Adrenal gland (tissue), 9 donors: ENCODE measurements at regions not wholly inside any gene's neighbourhood (a gene's known extent, or its start where the extent isn't known, plus 50 kb on each side); places are given as distances from the start of the nearest gene placed in this dataset.
A peak's percentile ranks its signal among the peaks of the same experiment; 100 is the strongest.

Experiments
- DNase-seq, 7 donors: peaks; one replicate each; pipeline ENCODE4 v3.0.0-alpha.2; 2019 to 2020
- H3K27ac ChIP-seq, 5 donors: fragments of 200-600 bp; sonication (generic) in 4 of 5; 1 replicate in 3 of 5; 2 replicates in 2 of 5; pipeline versions ENCODE4 v1.5.1 to v1.8.0; 2016 to 2020; ENCODE audit warnings: mild to moderate bottlenecking in 1 of 5
- H3K27me3 ChIP-seq: fragments of 200-600 bp; 2 replicates; pipeline ENCODE4 v1.8.0; 2021
- H3K36me3 ChIP-seq, 2 donors: fragments of 200-600 bp; replicated peaks in 1 of 2; 1 replicate in 1 of 2; 2 replicates in 1 of 2; pipeline versions ENCODE4 v1.5.1 to v1.8.0; 2018 to 2022
- H3K4me1 ChIP-seq, 2 donors: fragments of 200-600 bp; replicated peaks in 1 of 2; 1 replicate in 1 of 2; 2 replicates in 1 of 2; pipeline versions ENCODE4 v1.5.1 to v1.8.0; 2018 to 2021
- H3K4me3 ChIP-seq, 4 donors: fragments of 200-600 bp; sonication (generic) in 3 of 4; one replicate each; pipeline ENCODE4 v1.5.1; 2016 to 2018
- H3K9me3 ChIP-seq, 3 donors: fragments of 200-600 bp; sonication (generic) in 1 of 3; replicated peaks in 1 of 3; 1 replicate in 2 of 3; 2 replicates in 1 of 3; pipeline versions ENCODE4 v1.5.1 to v1.8.0; 2016 to 2021
- CTCF ChIP-seq, 6 experiments: fragments of 450-650 bp in 4 of 6; fragments of 200-600 bp in 2 of 6; sonication (generic) in 1 of 6; IDR thresholded peaks; 1 replicate in 5 of 6; 2 replicates in 1 of 6; pipeline versions ENCODE4 v1.5.1 to v1.8.0; 2016 to 2021; ENCODE audit warnings: antibody characterized with exemption in 6 of 6, mild to moderate bottlenecking in 2 of 6, moderate library complexity in 1 of 6
- POLR2A ChIP-seq, 2 donors: fragments of 450-650 bp; IDR thresholded peaks; one replicate each; pipeline ENCODE4 v1.6.1; 2017; ENCODE audit warnings: antibody characterized with exemption in 2 of 2, mild to moderate bottlenecking in 2 of 2, moderate library complexity in 1 of 2
- WGBS, 4 donors: extraction: QIAGEN DNeasy Blood & Tissue Kit in 2 of 4; methylation state at CpG; one replicate each; pipeline versions ENCODE4 v1.1.5 to v1.1.7; 2013 to 2017; 5-methylcytosine and 5-hydroxymethylcytosine counted together
- intact Hi-C, 2 donors: fragments of 100-400 bp; cut with DNase I; formaldehyde crosslinking; loops; one replicate each; pipeline versions ENCODE4 v1.14.1 to v1.15.0; 2022 to 2023
- donor health status: healthy with polysubstance abuse.
- donor health status: Bipolar disorder and iron deficiency.
- donor health status: DM: yes; HTN: yes; CAD: no.
- donor health status: DM: no; HTN: no; CAD: no.
- donor health status: DM: no; HTN: no; CAD: no.

- Histone ChIP-seq H3K4me3 (no peak overlapping the region), H3K27me3 (no peaks in the 10 kb centered on the region), H3K36me3 (no peaks in the 10 kb centered on the region), H3K4me1 (no peaks in the 10 kb centered on the region), H3K27ac (no peak overlapping the region), H3K9me3 (no peaks in the 10 kb centered on the region)
- intact Hi-C loops, result no loop called here
- no peak for TF ChIP-seq POLR2A (IDR thresholded peaks at IDR 0.05)
- no peak for TF ChIP-seq CTCF (IDR thresholded peaks at IDR 0.05)
- 70 to 97% (median 89%) methylated on average over 4 of the region's 4 CpGs for WGBS, 4 donors
- no peak for DNase-seq
These were observed 58.1 kb downstream of the KLF4 start for GRCh38 chr9:107431461-107431860.

- no peaks in the 10 kb centered on the region for H3K36me3 ChIP-seq
- no peaks in the 10 kb centered on the region for H3K4me1 ChIP-seq
- no peaks in the 10 kb centered on the region for H3K9me3 ChIP-seq
- TF ChIP-seq POLR2A (IDR thresholded peaks at IDR 0.05), result no peak
- TF ChIP-seq CTCF (IDR thresholded peaks at IDR 0.05), result no peak
- no peak overlapping the region for H3K27ac ChIP-seq
- intact Hi-C loops, result no loop called here
- WGBS, 4 donors, result 88 to 95% (median 92%) methylated on average over 7 of the region's 7 CpGs
- H3K27me3 ChIP-seq, result no peaks in the 10 kb centered on the region
- DNase-seq, result no peak
- H3K4me3 ChIP-seq, result no peak overlapping the region
These were observed 59.5 kb downstream of the KLF4 start for GRCh38 chr9:107430071-107430470.

GRCh38 chr9:107426126-107426525 is 63.4 kb downstream of the KLF4 start:
- DNase-seq, result no peak
- H3K27ac ChIP-seq, result no peak overlapping the region
- TF ChIP-seq POLR2A (IDR thresholded peaks at IDR 0.05), result no peak
- TF ChIP-seq CTCF (IDR thresholded peaks at IDR 0.05), result no peak
- no peak overlapping the region for H3K4me3 ChIP-seq
- H3K9me3 ChIP-seq, result no peaks in the 10 kb centered on the region
- H3K36me3 ChIP-seq, result no peaks in the 10 kb centered on the region
- WGBS, 4 donors, result 87 to 94% (median 90%) methylated on average over 10 of the region's 10 CpGs
- no peaks in the 10 kb centered on the region for H3K27me3 ChIP-seq
- intact Hi-C loops, result no loop called here
- no peaks in the 10 kb centered on the region for H3K4me1 ChIP-seq

GRCh38 chr9:107425101-107426025 is 64.2 kb downstream of the KLF4 start:
- H3K4me1 ChIP-seq, result no peaks in the 10 kb centered on the region
- no peak overlapping the region for H3K27ac ChIP-seq
- 32 to 94% (median 41%) methylated on average over 15 to 47 of the region's 47 CpGs for WGBS, 4 donors
- no peaks in the 10 kb centered on the region for H3K9me3 ChIP-seq
- H3K36me3 ChIP-seq, result no peaks in the 10 kb centered on the region
- no peaks in the 10 kb centered on the region for H3K27me3 ChIP-seq
- peak overlapping the region in 1 of 4 donors; percentile 41 for H3K4me3 ChIP-seq
- DNase-seq, result peak; percentile 55 to 86 (median 78)
- intact Hi-C loops, result no loop called here
- TF ChIP-seq POLR2A (IDR thresholded peaks at IDR 0.05) (no peak), CTCF (IDR thresholded peaks at IDR 0.05) (peak; percentile 74 to 94 (median 82))
